Suppressor macrophage treated with lipopolysaccharide for 4 hours (primary cell): ENCODE measurements at regions not wholly inside any gene's neighbourhood (a gene's known extent, or its start where the extent isn't known, plus 50 kb on each side); places are given as distances from the start of the nearest gene placed in this dataset.

Experiments used
- DNase-seq: peaks from one replicate; pipeline ENCODE4 v3.0.0-alpha.2; 2020

DNA sequence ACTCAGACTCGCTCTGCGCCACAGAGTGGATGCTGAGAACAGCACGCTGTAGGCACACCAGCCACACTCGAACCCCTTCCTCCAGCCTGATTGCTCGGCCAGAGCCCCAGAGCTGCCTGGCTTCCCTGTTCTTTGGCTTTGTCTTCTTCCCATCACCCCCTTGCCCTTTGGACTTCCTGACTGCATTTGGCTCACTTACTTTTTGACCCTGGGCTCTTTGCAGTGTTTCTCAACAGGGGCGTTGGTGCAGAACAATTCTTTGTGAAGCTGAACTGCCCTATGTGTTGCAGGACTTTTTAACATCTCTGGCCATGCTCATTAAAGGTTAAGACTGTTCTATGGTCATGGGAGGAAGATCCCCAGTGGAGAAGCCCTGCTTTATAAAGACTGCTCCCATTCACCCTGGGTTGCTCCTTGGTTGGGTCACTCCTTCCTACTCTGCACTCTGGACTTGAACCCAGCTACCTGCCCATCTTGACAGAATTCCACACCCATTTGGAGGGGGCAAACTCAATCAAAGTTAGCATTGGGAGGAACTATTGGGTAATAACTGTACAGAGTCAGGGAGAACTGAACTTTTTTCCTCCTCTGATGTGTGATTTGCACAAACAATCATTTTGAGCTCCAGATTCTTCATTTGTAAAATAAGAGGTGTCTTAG, 127.7 kb upstream of the PLEKHG7 start:
- DNase-seq = no peak

DNA sequence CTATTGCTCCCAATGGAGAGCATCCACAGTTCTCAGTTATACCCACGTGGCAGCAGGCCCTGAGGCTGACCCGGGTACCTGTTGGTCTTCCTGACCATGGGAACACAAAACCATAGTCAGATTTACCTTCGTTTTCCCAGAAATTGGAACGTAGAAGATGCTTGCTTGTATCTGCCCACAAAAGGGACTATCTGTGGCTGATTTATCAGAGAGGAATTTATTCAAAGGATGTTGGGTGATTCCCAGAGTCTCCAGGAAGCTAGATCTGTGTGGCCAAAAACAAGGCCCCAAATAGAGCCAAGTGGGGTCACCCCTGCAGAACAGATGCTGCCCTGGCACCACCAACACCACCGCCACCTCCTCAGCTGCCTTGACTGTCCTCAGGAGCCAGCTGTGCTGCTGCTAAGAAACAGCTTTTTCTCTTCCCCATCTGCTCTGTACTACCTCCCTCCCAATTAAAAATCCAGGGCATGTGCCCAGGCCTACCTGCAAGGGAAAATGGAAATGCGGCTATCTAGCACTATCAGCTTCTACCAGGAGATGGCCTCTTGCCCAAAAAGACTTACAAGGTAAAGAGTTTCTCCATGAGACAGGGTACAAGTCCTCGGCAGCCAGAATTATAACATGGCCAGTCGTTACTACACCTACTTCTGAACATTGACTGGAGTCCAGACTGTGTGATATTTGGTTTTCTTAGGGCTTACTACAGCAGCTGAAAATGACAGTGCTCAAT, 128.6 kb upstream of the PLEKHG7 start:
- DNase-seq = no peak

DNA sequence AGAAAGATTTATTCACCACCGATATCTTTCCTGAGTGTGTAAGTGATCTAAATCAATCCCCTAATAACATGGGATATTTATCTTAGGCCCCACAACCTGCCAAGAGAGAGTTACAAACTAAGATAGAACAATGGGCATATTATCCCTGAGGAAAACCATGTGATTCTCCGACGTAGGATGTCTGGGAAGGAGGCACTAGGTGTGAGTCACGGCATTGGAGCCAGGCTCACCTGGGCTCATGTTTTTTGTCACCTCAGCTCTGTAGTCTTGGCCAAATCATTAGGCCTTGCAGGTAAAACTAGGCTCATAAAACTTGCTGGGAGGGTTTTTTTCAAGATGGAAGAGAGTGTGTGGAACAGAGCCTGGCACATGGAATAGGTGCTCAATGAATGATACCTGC, 129.7 kb upstream of the PLEKHG7 start:
- DNase-seq = no peak

DNA sequence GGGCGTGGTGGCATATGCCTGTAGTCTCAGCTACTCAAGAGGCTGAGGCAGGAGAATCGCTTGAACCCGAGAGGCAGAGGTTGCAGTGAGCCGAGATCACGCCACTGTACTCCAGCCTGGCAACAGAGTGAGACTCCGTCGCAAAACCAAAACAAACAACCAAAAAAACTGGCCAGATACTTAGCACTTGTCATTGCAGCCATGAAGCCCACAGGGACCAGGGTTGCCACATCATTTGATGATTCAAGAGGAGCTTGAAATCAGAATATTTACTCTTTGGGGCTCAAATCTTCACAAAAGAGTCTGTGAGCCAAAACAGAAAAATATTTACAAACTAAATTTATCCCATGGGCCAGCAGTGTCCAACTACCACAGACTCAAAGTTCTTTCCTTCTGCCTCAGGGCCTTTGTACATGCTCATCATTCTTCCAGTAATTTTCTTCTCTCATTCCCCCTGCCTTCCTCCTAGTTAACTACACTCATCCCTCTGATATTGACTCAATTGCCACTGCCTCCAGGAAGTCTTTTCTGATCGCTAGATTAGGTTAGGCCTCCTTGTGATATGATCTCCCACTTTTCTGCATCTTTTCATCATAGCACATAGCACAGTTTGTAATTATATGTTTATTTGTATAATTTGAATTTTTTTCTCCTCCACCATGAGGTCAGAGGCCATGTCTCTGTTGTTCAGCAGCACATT, 130.8 kb upstream of the PLEKHG7 start:
- no peak for DNase-seq

DNA sequence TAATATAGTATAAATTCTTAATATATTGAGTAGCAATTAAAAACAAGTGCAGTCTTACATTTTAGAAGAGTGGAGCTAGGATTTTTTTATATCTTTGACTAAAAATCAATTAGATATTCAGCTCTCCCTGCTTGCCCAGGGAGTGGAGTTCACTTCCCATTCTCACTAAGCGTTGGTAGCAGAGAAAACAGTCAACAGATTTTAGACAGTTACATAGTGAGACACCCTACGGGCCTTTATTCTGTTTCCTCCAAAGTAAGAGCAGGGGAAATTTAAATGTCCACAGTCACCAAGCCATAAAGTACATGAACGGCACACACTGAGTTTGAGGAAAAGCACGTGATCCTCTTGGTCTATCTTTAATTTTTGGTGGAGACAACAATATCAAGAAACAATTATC, 131.6 kb upstream of the PLEKHG7 start:
- DNase-seq = no peak

DNA sequence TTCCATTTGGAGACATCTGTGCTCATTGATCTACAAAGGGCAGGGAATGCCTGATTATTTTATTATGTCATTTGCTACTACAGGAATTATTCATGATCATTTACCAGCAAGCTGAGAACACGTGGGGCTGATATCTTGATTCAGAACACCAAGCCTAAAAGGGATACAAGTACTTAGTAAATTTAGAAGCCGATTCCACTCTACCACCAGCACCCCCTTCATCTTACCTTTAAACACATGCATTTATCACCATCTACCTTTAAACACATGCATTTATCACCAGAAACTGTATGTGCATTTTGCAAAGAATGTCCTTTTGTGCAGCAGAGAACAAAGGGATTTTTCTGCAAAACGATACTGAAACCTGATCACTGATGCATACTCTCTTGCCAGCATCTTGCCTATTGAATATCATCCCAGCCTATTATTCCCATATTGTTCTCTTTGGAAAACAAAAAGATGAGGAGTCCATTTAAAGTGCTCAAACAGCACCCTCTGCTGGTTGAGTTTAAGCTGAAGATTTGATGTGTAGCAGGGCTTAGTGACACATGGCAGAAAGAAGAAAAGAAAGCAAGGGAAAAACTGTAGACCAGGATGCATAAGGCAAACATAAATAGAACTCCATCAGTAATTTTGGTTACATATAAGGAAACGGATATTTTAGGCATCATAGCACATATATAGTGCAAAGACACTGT, 132.6 kb upstream of the PLEKHG7 start:
- DNase-seq = peak; percentile 85

DNA sequence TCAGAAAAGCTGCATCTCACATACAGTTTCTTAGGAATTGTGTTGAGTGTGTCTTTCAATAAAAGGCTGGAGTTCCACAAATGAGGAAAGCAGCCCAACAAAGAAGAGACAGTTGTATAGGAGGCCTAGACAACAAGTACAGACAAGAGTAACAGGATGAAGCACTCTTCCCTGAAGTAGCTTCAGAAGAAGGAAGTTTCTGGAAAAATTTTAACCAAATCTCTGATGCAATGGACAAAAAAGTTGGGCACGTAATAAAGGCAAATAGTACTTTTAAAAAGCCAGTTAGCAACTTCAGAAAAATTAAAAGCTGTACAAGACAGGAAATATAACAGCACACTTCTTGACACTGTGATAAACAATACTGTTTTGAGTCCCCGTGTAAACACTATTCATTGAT, 134.1 kb upstream of the PLEKHG7 start:
- no peak for DNase-seq

DNA sequence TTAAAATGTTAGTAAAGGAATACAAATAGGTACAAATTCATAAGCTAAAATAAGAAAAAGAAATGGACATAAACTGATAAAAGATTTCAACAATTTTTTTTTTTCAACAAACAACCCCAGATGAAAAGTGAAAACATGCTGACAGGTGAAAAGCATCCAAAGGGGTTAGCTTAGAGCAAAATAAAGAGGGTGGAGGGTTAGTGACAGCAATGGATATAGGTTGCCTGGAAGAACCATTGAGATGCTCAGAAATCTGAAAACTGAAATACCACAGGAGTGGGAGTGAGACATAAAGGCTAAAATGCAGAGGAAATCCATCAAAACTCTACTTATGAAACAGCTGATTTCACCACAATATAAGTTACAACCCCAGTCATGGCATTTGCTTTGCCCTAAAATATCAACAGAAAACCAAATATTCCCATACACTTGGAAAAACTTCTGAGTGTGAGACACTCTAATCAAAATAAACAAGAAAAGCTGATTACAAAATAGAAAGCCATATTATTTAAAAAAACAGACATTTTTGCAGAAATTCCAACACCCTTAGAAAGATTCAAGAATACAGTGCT, 136.3 kb upstream of the PLEKHG7 start:
- DNase-seq = no peak

DNA sequence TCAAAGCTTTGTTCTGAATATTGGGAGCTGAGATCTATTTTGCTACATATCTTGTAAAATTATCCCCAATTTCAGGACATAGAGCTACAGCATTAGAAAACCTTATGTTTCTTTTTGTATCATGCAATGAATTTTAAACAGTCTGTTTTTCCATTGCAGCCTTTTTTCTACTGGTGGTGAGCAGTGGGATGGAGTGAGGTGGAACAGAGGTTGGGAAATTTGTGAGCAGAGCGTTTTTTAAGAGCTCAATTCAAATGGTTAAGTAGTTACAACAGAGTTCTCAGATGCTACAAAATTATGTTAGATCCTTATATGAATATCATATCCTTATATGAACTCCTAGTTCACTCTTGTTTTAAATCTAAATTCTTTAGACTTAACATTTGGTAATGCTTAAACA, 139.0 kb upstream of the PLEKHG7 start:
- no peak for DNase-seq

DNA sequence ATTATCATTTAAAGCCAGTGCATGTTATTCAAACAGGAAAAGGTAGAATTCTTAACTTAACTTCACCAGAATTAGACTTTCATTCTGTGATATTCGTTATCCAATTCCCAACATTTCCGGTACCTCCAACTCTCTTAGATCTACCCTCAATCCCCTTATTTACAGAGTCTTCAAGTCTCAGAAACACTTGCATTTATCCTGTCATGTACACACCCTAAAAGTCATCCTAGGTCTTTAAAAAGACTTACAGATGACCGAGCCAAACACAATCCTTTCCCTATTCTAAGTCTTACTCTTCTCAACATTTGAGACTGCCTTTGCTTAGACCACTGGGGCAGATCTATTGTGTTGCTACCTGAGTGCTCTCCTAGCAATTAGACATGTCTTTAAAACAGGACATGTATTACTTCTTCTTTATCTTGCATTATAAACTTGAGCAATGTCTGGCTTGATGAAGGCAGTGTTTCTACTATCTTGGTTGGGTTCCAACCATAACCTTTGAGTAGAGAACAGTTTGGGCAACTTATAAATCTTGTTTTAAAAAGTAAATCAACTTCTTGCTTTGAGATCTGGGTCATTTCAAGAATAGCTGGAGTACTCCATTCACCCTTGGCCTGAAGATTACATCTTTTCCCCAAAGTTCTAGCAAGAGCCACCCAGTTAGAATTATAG, 140.6 kb upstream of the PLEKHG7 start:
- DNase-seq = no peak

DNA sequence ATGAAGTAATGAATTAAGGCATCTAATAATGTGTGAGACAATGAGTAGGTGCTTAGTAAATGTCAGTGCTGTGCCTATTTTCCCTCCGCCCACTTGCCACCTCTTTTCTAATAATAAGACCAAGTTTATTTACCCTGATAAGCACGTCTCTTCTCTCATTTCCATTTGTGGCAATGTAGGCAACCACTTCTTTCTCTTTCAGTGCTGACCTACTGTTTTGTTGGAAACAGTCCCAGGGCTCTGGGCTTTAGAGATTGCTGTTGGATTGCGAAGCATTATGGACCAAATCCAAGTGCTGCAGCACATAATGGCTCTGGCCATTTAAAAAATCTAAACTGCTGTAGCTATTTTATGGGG, 141.3 kb upstream of the PLEKHG7 start:
- no peak for DNase-seq

DNA sequence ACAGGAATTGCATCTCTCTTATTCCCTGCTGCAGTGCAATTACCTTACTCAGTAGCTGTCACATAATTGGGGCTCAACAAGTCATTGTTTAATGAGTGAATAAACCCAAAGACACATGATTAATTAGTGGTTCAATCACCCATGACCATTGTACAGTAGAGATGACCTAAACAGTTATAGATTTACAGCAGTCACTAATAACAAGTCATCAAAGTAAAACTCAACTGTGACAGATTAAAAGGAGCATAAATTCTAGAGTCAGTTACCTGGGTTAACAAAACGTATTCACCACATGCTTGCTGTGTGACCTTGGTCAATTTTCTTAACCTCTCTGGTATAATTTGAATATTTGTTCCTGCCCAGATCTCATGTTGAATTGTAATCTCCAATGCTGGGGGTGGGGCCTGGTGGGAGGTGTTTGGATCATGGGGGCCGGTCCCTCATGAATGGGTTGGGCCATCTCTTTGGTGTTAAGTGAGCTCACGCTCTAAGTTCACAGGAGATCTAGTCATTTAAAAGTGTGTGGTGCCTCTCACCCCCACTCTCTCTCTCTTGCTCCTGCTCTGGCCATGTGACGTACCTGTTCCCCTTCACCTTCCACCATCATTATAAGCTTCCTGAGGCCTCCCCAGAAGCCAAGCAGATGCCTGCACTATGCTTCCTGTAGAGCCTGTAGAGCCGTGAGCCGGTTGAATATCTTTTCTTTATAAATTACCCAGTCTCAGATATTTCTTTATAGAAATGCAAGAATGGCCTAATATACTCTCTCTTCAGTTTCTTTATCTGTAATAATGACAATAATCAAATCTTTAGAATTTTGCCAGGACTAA, 141.9 kb upstream of the PLEKHG7 start:
- DNase-seq = no peak

DNA sequence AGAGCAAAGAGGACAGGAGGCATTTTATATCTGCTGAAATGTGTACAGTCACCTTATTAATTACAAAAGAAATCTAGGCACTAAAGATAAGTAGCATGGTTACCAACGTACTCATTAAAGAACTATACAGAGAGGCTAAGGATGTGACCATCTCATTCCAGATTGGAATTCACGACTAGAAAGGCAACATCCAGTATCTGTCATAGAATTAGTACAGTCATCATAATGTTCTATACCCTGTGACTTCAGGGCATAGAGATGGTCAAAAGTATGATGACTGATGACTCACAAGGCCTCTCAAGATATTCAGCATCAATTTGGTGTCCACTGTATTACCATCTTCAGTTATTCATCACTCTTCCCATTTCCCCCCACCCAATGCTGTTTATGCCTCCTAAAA, 144.0 kb upstream of the PLEKHG7 start:
- DNase-seq = peak; percentile 75

DNA sequence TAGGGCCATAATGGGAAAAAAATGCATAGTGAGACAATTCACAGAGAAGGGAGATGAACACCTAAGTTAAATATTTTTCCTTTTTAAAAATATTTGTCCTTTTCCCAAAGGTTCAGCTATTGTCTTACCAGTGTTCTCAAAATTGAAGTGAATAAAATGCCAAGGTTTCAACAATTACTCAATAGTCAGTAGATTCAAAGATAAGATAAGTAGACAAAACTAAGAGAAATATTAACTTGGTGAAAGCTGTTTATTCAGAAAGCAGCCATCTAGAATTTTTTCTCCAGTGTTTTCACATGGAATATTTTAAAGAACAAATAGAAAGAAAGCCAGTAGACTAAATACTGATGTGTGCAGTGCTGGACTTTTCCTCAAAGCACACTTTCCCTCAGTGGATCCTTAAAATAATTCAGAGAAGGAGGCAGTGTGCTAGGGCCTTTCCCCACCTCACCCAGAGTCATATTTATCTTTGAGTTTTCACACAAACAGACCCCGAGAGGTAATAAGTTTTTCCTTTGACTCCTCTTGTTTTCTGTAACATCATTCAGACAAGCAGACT, 144.5 kb upstream of the PLEKHG7 start:
- no peak for DNase-seq

DNA sequence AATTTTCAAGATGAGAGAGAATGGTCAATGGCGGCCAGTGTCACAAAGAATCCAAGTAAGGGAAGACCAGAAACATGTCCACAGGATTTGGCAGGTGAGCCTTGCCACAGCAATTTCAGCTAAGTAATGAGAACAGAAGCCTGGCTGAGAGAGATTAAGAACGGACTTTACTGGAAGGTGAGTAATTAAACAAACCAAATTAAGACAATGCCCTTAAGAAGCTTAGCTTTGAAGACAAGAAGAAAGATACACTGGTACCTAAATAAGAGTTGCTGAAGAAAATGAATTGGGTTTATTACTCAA, 145.4 kb upstream of the PLEKHG7 start:
- no peak for DNase-seq

DNA sequence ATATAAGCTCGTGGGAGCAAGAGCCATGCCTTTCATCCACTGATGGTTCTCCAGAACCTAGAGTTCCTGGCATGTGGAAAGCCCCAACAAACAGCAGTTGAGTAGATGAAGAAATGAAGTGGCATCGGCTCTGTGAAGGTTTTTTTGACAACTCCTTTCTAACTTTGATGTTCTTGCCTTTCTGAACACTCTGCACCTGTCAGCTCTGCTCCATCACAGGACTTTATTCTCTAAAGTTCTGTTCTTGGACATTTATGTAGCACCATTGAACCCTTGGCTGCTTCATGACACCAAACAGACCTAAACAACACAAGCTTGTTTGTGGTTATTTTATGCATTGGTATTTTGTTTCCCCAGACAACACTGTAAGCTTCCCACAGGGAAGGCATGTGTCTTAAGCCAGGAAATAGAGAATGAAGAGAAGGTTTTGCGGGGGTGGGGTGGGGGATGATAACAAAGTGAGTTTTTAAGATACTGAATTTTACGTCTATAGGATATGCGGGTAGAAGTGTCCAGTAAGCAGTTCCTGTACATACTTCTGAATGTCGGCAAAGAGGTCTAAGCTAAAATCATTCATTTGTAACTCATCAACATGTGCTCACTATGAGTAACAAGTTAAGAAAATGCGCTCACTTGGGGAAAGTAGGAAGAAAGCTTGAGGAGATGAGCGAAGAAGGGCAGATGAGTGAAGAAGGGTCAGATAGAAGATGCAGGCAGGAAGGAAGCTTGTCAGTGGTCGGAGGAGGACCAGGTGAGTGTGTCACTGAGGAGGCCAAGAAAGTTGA, 146.0 kb upstream of the PLEKHG7 start:
- DNase-seq = no peak

DNA sequence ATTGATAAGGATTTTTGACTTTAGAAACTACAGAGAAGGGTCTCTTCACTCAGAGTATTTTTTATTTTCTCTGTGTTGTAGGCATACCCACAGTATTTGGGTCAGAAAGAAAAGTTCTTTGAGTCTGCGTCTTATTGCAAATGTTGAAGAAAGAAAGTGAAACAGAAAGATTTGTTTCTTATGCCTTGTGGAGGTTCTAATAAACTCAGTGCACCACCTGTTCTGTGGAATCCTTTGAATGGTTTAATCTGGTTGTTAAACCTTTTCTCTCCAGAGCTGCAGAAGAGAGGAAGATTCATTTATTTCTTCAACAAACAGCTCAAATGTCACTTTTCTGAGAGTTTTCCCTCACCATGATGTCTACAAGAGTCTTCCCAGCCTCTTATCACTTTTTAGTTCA, 146.6 kb upstream of the PLEKHG7 start:
- DNase-seq = no peak

DNA sequence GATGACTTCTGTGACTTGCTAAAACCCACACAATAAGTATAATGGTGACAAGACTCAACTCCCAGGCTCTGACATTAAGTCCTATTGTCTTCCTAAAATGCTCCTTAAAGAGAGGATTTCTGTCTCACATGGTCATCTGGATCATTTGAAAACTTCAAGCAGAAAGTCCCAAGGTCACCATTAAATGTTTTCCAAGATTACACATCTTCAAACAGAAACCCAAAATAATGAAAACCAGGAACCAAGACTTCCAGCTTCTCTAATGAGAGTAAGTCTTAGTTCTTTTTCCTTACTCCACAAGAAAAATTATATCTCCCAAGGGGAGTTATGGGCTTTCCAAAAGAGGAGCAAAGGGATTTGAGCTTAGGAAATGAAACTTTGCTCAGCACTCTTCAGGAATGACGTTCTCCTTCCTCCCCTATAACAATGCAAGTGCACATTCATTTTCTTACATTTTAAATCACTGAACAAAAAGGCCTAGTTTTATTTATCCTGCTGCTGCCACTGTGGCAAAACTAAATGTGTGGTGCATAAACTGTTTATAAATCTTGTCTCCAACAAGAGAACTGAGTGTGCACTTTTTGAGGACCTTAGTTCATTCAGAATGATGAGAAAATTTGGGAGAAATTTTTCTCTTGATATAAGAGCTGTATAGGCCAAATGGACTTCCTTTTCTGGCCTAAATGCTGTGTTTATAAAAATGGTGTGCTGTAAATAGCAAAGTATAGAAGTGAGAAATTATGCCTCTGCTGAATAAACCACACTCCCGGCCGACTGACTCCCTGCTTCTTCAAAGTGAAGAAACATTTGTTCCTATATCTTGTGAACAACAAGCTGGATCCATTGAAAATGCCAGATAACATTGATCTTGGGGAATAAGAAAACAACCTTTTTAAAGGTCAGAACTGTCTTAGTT, 148.4 kb upstream of the PLEKHG7 start:
- peak; percentile 81 for DNase-seq

DNA sequence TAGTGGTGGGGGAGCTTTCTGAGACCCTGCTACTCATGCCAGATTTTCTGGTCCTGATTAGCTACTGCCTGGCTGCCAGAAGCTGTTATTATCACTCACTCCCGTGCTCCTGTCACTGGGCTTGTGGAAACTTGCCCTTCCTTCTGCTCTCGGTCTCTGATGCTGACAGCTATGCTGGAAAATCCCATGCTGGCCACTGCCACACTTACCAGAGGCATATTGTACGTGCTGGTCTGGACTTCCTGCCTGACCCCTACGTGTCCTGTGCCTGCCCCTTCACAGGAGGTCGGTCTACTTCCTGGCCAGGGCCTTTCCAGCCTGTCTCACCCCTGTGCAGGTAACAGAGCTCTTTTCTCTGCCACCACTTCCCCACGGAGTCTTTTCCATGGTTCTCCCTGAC, 149.4 kb upstream of the PLEKHG7 start:
- peak; percentile 79 for DNase-seq
